GM19463 (cell line): ENCODE measurements at regions not wholly inside any gene's neighbourhood (a gene's known extent, or its start where the extent isn't known, plus 50 kb on each side); places are given as distances from the start of the nearest gene placed in this dataset.

Experiments used
- ATAC-seq: cut with Tn5 transposase; IDR thresholded peaks from one replicate; pipeline ENCODE4 v1.9.1; 2021; ENCODE audit warnings: mild to moderate bottlenecking, moderate library complexity; ENCODE audit not compliant: unreplicated experiment

- ATAC-seq = no peak
Observed at GRCh38 chr2:7940723-7941122, 741.1 kb upstream of the ID2 start.

- ATAC-seq = no peak
Observed at GRCh38 chr2:7943446-7943845, 738.4 kb upstream of the ID2 start.

GRCh38 chr2:7945026-7945425, 736.8 kb upstream of the ID2 start:
- no peak for ATAC-seq

GRCh38 chr2:7950035-7950612, 731.7 kb upstream of the ID2 start:
- no peak for ATAC-seq

- no peak for ATAC-seq
Observed at GRCh38 chr2:7951001-7951400, 730.9 kb upstream of the ID2 start.

- ATAC-seq = no peak
Observed at GRCh38 chr2:7951490-7951889, 730.4 kb upstream of the ID2 start.

GRCh38 chr2:7952046-7952745, 729.7 kb upstream of the ID2 start:
- ATAC-seq = no peak

- ATAC-seq = no peak
Observed at GRCh38 chr2:7953195-7953594, 728.7 kb upstream of the ID2 start.

GRCh38 chr2:7954234-7954633, 727.6 kb upstream of the ID2 start:
- ATAC-seq = no peak

- no peak for ATAC-seq
Observed at GRCh38 chr2:7956126-7956689, 725.6 kb upstream of the ID2 start.

GRCh38 chr2:7961550-7961949, 720.3 kb upstream of the ID2 start:
- no peak for ATAC-seq

- ATAC-seq = no peak
Observed at GRCh38 chr2:7962161-7962560, 719.7 kb upstream of the ID2 start.

GRCh38 chr2:7963787-7964186, 718.1 kb upstream of the ID2 start:
- no peak for ATAC-seq

- no peak for ATAC-seq
Observed at GRCh38 chr2:7966032-7966431, 715.8 kb upstream of the ID2 start.

- no peak for ATAC-seq
Observed at GRCh38 chr2:7967707-7968405, 714.0 kb upstream of the ID2 start.

GRCh38 chr2:7969756-7970515, 711.9 kb upstream of the ID2 start:
- no peak for ATAC-seq

GRCh38 chr2:7971248-7971647, 710.6 kb upstream of the ID2 start:
- no peak for ATAC-seq

- no peak for ATAC-seq
Observed at GRCh38 chr2:7971841-7972240, 710.0 kb upstream of the ID2 start.

GRCh38 chr2:7972670-7973069, 709.2 kb upstream of the ID2 start:
- ATAC-seq = no peak

GRCh38 chr2:7973801-7974480, 707.9 kb upstream of the ID2 start:
- ATAC-seq = no peak

- ATAC-seq = no peak
Observed at GRCh38 chr2:7974936-7975335, 706.9 kb upstream of the ID2 start.
